Activated CD4-positive, alpha-beta T cell treated with anti-CD3 and anti-CD28 coated beads for 48 hours (primary cell): ENCODE measurements at regions not wholly inside any gene's neighbourhood (a gene's known extent, or its start where the extent isn't known, plus 50 kb on each side); places are given as distances from the start of the nearest gene placed in this dataset.
"Not testable (repeated sequence)": the region's sequence is repeated elsewhere in the genome, so short reads cannot be mapped to it uniquely, and the experiment has no call there.

Experiments used
- DNase-seq: peaks from one replicate; pipeline ENCODE4 v3.0.0-alpha.2; 2020

DNA sequence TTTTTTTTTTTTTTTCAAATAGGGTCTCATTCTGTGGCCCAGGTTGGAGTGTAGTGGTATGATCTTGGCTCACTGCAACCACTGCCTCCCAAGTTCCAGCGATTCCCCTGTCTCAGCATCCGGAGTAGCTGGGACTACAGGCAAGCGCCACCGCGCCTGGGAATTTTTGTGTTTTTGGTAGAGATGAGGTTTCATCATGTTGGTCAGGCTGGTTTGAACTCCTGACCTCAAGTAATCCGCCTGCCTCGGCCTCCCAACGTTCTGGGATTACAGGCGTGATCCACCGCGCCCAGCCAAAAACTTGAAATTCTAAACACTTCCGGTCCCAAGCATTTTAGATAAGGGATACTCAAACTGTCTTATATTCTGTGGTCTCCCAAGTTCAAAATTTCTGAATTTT is 718.9 kb upstream of the MEF2C start:
- no peak for DNase-seq

DNA sequence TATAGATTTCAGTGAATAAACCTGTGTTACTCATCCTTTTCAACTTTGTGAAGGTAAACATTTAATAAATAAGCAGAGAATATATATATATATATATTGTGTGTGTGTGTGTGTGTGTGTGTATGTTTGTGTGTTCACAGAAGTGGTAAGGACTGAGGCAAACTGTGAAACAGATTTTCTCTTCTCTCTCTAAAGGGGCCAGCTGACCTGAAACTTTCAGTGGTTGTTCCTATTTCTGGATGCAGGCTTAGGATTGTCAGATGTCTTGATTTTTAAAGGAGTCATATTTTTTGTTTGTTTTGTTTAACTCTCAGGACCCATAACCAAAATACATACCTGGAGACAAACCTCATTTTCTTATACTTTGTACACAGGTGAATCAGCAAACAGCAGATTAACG is 714.9 kb upstream of the MEF2C start:
- DNase-seq = no peak

DNA sequence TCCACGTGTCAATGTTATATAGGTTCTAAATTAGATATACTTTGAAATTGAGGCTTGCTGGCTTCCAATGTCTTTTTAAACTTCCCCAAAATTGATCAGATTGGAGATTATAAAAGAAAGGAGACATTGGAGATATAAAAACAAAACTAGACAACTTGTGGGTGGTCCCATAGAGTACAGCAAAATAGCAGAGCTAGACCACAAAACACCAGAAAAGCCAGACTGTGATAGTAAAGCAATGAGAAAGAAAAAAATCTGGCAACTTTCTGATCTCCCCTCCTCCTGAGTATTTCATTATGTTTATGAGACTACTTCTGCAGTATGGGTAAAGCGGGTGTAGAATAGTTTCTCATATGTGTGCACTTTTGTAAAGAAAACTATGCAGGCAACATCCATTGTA is 713.8 kb upstream of the MEF2C start:
- no peak for DNase-seq

GRCh38 chr5:89595056-89595455 is 712.1 kb upstream of the MEF2C start:
- DNase-seq = no peak

DNA sequence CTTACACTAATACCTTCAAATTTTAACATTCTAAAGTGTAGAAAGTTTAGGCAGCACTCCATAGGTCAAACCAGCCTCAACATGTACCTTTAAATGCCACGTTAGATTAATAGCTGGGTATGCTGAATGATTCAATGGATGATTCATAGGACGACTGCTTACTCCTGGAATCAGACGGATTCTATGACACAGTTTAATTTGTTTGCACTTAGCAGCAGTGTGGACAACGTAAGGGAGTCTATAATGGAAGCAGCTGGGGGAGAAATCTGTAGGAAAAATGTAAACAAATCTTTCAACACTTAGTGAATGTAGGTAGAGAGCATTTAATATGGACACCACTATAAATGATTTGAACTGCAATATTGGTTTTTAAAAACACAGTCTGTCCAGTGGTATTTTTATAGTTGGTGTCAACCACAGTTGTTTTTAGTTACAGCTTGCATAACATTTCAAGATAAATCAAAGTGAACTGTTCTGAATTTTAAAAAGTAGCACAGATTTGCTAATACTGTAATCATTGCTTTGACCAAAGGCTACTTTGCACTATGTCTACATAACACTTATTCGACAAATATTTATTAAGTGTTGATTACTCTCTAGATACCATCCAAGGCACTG is 701.5 kb upstream of the MEF2C start:
- DNase-seq = no peak

- no peak for DNase-seq
Measured at GRCh38 chr5:89583534-89583933, 700.5 kb upstream of the MEF2C start.

- no peak for DNase-seq
Measured at GRCh38 chr5:89582768-89583339, 699.9 kb upstream of the MEF2C start.

- no peak for DNase-seq
Measured at GRCh38 chr5:89580976-89581375, 698.0 kb upstream of the MEF2C start.

GRCh38 chr5:89575319-89575718 is 692.3 kb upstream of the MEF2C start:
- no peak for DNase-seq

- no peak for DNase-seq
Measured at GRCh38 chr5:89573345-89573744, 690.4 kb upstream of the MEF2C start.

DNA sequence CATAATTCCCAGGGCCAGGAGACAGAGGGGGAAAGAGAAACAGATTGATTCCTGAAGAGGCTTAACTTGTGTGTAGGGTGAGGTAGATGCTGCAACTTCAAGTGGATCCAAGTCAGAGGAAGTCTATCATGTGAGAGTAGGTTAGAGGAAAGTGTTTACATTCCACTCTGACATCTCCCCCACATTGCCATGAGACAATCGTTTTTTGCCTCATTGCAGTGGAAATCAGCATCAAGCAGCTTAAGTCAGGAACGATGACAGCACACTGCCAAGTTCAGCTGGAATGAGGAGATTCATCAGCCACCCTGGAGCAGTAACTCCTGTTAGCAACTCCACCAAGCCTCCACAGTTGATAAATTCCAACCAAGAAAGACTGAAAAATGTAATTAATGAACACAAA is 689.7 kb upstream of the MEF2C start:
- no peak for DNase-seq

DNA sequence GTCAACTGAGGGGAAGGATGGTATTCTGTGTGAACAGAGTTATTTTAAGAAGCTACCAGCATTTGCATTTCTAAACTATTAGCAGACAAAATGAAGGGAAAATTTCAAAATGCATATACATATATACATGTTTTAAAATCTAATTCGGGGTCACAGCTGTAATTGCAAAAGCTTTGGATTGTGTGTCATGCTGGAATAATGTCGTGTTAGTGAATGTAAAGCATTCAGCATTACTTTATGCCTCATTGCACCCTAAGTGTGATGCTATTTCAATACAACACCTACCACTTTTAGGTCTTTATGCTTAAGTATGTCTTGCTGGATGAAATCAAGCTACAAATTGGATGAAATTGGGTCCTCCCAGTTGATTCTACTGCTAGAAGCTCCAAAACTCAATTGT is 687.6 kb upstream of the MEF2C start:
- no peak for DNase-seq

DNA sequence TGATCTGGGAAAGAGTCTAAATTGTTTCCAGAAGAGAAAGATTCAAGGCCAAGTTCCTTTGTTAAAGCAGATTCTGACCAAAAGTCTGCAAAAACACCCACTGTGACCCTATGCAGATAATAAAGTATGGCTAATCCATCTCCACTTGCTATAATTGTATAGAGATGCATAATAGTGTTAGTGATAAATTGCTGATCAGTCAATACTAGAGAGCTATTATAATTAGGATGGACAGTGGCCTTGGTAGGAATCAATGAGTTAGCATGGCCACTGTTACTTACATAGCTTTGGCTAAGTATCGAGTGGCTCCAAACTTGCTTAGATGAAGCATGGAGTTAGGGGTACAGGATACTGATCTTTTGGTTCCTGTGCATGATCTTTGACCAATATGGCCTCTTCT is 683.4 kb upstream of the MEF2C start:
- DNase-seq = no peak

DNA sequence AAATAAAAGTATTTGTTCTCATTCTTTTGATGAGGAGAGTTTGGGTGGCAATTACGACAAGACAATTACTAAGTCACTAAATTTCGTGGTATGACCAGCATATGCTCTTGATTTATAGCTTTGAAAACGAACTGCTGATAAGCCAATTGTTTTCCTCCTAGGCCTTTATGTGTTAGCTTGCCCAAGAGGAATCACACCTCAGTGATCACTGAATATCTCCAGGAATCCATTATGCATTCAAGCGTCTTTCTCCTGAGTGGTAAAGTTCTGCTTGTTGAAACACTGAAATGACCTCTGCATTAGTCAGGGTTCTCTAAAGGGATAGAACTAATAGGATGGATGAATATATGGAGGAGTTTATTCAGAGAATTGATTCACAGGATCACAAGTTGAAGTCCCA is 677.7 kb upstream of the MEF2C start:
- no peak for DNase-seq

- DNase-seq = peak; percentile 2
Measured at GRCh38 chr5:89556215-89556913, 673.4 kb upstream of the MEF2C start.

DNA sequence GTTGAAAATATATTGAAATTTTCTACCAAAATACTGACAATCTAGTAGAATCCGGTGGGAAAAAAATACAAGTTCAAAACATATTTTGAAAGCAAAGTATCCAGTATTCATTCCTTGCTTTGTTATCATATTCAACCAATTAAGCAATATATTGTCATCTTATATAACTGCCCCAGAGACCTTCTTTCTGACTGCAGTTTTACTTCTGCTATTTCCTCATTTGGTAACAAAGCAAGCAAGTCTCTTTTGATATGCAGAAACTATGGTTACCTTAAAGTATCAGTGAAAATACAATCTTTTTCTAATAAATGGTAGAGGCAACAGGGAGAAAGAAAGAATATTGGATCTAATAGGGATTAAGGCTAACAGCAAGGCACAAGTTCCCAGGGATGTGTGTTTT is 663.7 kb upstream of the MEF2C start:
- DNase-seq = no peak

GRCh38 chr5:89545626-89546025 is 662.6 kb upstream of the MEF2C start:
- DNase-seq = no peak

DNA sequence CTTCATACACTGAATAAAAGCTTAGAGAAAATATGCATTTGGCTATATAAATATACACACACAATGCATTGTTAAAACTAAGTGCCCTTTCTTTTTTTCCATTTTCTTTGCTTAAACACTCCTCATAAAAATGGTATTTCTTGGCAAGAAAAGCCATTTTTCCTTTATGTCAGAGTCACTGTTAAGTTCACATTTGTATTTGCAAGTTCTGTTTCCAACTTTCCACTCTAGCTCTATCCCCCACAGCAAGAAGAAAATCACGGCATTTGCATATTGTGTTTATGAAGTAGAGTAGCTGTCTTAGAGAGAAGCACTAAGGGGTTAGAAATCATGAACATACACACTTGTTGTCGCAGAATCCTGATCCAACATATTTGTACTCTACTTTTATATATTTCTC is 662.1 kb upstream of the MEF2C start:
- no peak for DNase-seq

GRCh38 chr5:89542736-89543135 is 659.8 kb upstream of the MEF2C start:
- no peak for DNase-seq

GRCh38 chr5:89537800-89538199 is 654.8 kb upstream of the MEF2C start:
- DNase-seq = no peak

- no peak for DNase-seq
Measured at GRCh38 chr5:89536020-89536419, 653.0 kb upstream of the MEF2C start.

DNA sequence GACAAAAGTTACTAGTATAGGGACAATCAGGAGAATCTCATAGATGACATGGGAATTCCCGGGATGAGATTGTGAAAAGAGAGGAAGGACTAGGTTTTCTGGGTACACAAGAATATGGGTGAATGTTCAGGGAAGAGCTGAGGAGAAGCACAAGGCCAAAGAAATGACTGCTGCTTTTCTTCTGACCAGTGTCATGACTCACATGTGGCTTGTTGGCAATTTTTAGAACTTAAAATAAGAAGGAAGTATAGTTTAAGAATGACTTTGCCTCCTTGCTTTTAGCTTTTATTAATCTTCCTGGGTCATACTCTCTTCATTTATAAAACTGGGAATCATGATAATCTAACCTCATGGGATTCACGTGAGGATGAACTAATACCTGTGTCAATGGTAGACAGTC is 652.4 kb upstream of the MEF2C start:
- no peak for DNase-seq

- no peak for DNase-seq
Measured at GRCh38 chr5:89534331-89534730, 651.3 kb upstream of the MEF2C start.

GRCh38 chr5:89524785-89525184 is 641.8 kb upstream of the MEF2C start:
- DNase-seq = no peak

GRCh38 chr5:89523867-89524266 is 640.9 kb upstream of the MEF2C start:
- DNase-seq = not testable (repeated sequence)
